ENCODE measurements at regions not wholly inside any gene's neighbourhood (a gene's known extent, or its start where the extent isn't known, plus 50 kb on each side); places are given as distances from the start of the nearest gene placed in this dataset.

DNA sequence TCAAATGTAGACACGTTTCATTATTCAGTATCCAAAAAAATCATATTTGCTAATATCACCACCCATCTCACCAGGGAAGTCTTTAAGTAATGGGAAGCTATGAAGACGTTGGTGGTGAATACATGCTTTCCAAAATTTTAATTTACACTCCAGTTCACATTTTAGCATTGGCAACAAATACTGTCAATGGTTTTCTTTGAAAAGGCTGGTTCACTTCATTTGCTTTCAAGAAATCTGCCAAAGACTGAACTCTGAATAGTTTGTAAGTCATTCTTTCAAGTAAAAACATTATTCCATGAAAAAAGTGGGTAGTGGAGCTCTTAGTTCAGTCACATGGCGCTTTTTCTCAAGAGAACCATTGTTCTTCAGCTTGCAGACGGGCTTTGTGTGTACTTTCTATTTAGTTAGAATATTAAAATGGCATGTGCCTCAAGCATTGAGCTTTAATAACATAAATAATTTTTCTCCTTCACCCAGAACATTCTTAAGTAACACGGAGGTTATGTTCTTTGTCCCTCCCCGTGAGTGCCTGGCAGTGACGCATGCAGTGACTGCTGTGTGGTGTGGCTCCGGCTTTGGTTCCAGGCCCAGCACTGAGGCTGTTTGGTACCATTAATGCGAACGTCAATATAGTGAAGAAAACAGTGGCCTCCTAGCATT lies 300.0 kb upstream of the HDAC4 start:
- DNase-seq = no peak

DNA sequence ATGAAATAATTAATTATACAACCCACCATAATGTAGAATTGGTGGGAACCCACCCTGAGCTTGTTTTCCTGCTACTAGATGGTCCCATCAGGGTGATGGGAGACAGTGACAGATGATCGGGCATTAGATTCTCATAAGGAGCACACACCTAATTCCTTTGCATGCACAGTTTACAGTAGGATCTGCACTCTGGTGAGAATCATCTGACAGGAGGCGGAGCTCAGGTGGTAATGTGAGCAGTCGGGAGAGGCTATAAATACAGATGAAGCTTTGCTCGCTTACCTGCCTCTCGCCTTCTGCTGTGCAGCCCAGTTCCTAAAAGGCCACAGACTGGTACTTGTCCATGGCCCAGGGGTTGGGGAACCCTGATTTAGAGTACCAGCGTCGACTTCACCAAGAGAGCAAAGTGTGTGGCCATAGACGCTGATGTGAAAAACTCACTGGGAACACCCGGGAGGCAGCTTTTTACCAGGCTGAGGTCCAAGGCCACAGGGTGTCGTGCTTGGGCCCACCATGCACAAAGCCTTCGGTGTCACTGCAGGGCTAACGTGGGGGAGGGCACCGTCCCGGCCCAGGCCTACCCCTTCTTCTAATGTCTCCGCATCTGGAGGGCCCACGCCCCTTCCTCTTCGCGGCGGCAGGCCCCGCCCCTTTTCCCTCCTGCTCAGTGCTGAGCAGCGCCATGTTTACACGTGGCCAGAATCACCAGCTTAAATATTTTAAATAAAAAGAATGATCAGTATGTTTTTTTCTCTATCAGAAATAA lies 296.8 kb upstream of the HDAC4 start:
- DNase-seq = no peak

DNA sequence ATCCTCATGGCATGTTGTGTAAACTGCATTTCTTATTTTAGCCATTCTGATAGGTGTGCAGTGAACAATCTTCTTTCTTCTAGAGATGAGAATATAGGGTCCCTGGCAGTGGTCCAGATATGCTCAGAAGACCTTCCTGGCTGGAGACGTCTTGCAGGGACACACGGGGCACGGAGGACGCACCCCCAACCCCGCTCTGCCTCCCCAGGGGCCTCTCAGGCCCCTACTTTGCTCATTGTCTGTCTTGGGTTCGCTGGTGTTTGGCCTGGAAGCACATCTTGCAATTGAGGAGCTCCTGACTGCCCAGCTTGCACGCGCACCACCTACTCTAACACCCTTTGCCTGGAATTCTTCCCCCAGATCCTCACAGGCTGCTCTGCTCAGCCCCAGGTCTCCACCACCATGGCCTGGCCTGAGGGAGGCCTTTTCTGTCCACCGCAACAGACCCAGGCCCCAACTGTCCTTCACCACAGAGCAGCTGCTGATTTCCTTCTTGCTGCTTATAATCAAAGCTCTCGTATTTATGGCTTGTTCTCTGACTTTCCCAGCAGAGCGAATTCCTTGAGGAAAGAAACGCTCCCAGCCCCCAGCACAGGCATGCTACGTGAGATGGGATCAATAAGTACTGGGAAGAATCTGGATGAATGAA lies 295.9 kb upstream of the HDAC4 start:
- no peak for DNase-seq

- DNase-seq = no peak
Observed at GRCh38 chr2:239695728-239696240, 295.0 kb upstream of the HDAC4 start.

DNA sequence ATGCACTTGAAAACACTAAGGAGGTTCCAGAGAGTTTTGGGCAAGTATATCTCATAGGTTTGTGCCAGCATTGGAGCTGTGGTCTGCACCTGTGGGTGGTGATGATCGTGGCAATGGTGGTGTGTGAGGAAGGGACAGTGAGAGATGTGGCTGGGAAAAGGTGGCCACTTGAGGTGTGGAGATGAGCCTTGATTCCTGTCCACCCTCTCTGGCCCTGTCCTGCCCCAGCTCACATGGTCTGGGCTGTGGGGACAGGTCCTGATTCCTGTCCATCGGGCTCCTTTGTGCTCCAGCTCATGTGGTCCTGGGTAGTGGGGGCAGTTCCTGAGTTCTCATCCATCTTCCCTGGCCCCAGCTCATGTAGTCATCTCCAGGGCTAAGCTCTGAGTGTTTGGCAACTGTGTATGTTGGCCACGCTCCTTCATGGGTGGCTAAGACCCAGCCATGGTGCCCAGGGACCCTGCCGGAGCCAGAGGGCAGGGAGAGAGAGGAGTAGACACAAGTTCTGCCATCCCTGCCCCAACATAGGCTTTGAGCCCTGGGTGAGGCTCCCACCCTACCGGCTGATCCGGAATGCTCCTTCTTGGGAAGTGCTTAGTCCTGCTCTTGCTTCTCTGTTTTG lies 294.4 kb upstream of the HDAC4 start:
- no peak for DNase-seq

DNA sequence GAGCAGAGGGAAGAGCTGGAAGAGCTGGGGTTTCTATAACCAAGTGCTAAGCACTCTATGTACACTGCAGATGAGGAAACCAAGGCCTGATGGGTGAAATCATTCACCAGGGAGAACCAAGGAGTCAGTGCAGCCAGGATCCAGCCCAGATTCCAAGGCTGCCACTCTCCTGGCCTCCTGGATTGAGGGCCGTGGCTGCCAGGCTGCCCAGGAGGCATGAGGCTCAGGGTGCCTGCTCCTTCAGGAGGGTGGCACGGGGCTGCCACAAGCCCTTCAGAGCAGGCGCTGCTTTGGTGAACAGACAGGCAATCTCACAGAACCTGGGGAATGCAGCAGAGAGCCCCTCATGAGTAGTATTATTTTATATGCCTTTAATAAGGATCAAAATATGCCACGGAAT lies 293.7 kb upstream of the HDAC4 start:
- no peak for DNase-seq

DNA sequence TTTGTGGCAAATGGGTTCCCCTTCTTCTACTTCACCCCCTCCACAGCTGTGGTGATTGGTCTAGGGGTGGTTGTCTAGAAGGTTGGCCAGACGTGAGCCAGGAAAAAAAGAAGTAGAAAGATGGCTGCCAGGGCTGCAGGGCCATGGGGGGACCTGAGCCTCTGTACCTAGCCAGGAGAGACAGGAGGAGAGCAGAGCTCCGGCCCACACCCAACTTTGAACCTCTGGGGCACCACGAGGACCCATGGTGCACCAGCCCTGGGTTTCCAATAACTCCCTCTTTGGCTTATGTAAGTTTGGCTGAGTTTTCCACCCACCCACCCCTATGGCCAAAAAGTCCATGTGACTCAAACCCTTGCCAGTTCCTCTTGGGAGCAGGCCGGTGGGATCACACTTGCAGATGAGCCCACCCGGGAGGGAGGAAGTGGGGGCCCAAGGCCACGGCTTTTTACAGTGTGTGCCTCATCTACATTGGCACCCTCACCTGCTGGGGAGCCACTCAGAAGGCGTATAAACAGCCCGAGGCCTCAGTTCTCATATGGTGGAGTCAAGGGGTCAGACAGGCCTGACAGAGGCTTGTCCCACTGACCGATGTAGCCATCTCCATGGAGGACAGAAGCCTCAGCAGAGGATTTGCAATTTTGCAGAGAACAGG lies 293.1 kb upstream of the HDAC4 start:
- no peak for DNase-seq

DNA sequence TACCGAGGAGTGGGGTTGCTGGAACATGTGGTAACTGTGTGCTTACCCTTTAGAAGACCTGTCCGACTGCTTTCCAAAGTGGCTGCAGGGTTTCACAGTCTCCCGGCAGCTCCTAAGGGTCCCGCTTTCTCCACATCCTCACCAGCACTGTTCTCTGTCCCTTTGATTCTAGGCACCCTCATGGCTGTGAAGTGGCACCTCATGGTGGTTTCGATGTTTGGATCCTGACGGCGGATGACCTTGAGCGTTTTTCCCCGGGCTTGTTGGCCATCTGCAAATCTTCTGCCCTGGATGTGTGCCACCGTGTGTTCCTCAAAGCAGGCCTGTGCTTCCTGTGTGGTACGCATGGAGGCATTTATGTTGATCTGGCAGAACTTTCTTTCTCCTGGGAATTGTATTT lies 292.5 kb upstream of the HDAC4 start:
- no peak for DNase-seq

GRCh38 chr2:239692919-239693318 lies 292.1 kb upstream of the HDAC4 start:
- DNase-seq = no peak

- peak; percentile 2 for DNase-seq
Observed at GRCh38 chr2:239692362-239692851, 291.6 kb upstream of the HDAC4 start.

GRCh38 chr2:239691720-239692119 lies 290.9 kb upstream of the HDAC4 start:
- no peak for DNase-seq

- no peak for DNase-seq
Observed at GRCh38 chr2:239690651-239691631, 290.1 kb upstream of the HDAC4 start.

DNA sequence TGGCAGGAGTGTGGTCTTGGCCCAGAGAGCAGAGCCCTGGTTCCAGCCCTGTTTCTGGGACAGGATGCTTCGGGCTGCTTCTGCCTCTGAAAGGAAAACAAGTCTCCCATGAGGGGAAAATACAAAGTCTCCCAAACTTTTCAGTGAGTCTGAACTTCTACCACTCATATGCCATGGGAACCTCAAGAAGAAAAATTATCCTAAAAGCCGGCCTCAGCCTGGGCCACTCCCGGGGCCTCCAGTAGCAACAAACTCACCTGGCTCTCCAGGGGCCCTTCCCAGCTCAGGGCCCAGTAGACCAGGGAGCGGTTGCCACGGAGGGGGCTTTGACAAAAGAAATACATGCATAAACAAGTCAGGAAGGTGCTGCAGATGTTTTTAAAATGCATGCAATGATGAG lies 289.2 kb upstream of the HDAC4 start:
- no peak for DNase-seq

DNA sequence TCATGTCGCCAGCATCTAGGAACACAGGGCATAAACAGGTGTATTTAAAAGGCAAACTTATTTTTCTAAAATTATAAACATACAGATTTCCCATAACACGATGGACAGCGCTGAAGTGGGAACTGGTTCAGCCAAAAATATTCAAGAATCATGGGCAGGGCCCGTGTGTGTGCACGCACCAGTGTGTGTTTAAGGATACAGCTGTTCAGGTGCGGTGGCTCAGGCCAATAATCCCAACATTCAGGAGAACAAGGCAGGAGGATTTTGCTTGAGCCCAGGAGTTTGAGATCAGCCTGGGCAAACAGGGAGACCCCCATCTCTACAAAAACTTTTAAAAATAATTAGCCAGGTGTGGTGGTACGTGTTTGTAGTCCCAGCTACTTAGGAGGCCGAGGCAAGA lies 288.6 kb upstream of the HDAC4 start:
- DNase-seq = no peak

DNA sequence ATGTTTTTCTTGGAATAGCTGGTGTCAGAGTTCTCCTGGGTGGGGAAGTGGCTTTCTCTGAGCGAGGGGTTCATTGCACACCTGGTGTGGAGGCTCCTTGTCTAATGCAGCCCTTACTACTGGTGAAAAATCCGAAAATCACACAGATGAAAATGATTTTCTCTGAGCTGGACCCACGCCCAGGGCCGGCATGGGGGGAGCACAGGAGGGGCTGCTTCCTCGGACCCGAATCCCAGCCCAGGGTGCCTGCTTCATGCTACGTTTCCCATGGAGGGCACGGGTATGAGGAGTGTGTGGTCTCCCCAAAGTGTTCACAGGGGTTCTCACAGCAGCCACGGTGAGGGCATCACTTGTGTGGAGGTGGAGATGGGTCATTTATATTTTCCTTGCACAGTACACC lies 288.0 kb upstream of the HDAC4 start:
- DNase-seq = no peak

DNA sequence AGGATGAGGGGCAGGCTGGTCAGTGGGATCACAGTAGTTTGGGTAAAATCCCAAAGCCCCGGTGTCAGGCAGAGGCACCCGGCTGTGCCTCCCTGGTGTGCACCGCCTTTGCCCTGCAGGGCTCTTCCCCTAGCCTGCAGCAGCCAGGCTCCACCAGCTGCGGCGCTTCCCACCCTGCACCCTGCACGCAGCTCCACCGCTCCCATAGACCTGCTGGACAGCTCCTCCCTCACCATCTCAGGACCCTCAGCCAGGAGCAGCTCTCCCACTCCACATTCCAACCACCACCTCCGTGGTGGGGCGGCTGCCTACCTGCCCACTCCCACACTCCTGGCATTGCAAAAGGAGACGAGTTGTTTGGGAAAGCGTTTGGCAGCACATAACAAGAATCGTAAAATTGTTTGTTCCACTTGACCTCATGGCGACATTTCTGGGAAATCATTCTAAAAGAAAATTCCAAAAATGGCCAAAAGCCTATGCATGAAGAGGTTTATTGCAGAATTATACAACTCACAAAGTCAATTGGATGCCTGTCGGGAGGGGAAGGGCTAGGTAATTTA lies 287.4 kb upstream of the HDAC4 start:
- DNase-seq = no peak

DNA sequence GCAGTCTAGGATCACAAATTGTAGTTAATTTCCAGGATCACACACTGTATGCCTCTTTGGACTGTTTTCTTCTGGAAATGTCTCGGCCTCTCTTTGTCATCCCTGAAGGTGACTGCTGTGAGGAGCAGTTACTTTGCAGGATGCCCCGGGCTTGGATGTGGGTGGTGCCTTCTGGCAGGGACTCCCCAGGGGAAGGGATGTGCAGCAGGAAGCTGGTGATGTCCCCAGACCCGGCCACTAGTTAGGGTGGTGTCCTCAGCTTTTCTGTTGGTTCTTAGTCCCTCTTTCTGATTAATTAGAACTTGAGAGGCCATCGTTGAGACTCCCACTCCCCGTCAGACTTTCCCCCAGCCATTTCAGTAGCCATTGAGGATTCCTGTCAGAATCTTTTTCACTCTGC lies 286.6 kb upstream of the HDAC4 start:
- DNase-seq = no peak

- no peak for DNase-seq
Observed at GRCh38 chr2:239685965-239686364, 285.1 kb upstream of the HDAC4 start.

- no peak for DNase-seq
Observed at GRCh38 chr2:239685556-239685955, 284.7 kb upstream of the HDAC4 start.

- no peak for DNase-seq
Observed at GRCh38 chr2:239684996-239685395, 284.2 kb upstream of the HDAC4 start.

- DNase-seq = no peak
Observed at GRCh38 chr2:239684271-239684810, 283.5 kb upstream of the HDAC4 start.
